22Rv1 (cell line): ENCODE measurements at regions not wholly inside any gene's neighbourhood (a gene's known extent, or its start where the extent isn't known, plus 50 kb on each side); places are given as distances from the start of the nearest gene placed in this dataset.
"Not testable (repeated sequence)": the region's sequence is repeated elsewhere in the genome, so short reads cannot be mapped to it uniquely, and the experiment has no call there.

Source experiments
- H3K27ac ChIP-seq: fragments of 450-650 bp; 2 replicates; pipeline ENCODE4 v1.5.1; 2017
- CTCF ChIP-seq: fragments of 450-650 bp; IDR thresholded peaks from 2 replicates; pipeline ENCODE4 v1.5.1; 2017; ENCODE audit warnings: mild to moderate bottlenecking
- ZFX ChIP-seq: fragments of 450-650 bp; IDR thresholded peaks from 2 replicates; pipeline ENCODE4 v1.6.1; 2017; ENCODE audit warnings: antibody characterized with exemption, borderline replicate concordance

- H3K27ac ChIP-seq = not testable (repeated sequence)
Measured at GRCh38 chr2:85969367-85969766, 80.6 kb upstream of the ST3GAL5 start.

DNA sequence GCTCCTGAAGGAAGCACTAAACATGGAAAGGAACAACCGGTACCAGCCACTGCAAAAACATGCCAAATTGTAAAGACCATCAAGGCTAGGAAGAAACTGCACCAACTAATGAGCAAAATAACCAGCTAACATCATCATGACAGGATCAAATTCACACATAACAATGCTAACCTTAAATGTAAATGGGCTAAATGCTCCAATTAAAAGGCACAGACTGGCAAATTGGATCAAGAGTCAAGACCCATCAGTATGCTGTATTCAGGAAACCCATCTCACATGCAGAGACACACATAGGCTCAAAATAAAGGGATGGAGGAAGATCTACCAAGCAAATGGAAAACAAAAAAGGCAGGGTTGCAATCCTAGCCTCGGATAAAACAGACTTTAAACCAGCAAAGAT lies 77.0 kb upstream of the ST3GAL5 start:
- H3K27ac ChIP-seq = not testable (repeated sequence)

DNA sequence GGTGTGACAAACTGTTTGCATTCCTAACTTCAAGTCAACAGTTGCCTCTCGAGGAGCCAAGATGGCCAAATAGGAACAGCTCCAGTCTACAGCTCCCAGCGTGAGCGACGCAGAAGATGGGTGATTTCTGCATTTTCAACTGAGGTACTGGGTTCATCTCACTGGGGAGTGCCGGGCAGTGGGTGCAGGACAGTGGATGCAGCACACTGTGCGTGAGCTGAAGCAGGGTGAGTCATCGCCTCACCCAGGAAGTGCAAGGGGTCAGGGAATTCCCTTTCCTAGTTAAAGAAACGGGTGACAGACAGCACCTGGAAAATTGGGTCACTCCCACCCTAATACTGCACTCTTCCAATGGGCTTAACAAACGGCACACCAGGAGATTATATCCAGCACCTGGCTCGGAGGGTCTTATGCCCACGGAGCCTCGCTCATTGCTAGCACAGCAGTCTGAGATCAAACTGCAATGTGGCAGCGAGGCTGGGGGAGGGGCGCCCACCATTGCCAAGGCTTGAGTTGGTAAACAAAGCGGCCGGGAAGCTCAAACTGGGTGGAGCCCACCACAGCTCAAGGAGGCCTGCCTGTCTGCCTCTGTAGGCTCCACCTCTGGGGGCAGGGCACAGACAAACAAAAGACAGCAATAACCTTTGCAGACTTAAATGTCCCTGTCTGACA lies 75.1 kb upstream of the ST3GAL5 start:
- H3K27ac ChIP-seq = not testable (repeated sequence)

- H3K27ac ChIP-seq = no peak overlapping the region
- TF ChIP-seq ZFX = no peak
- no peak for TF ChIP-seq CTCF
Measured at GRCh38 chr2:85963068-85963467, 74.3 kb upstream of the ST3GAL5 start.

- no peak overlapping the region for H3K27ac ChIP-seq
- TF ChIP-seq ZFX (no peak), CTCF (no peak)
Measured at GRCh38 chr2:85961754-85962153, 73.0 kb upstream of the ST3GAL5 start.

DNA sequence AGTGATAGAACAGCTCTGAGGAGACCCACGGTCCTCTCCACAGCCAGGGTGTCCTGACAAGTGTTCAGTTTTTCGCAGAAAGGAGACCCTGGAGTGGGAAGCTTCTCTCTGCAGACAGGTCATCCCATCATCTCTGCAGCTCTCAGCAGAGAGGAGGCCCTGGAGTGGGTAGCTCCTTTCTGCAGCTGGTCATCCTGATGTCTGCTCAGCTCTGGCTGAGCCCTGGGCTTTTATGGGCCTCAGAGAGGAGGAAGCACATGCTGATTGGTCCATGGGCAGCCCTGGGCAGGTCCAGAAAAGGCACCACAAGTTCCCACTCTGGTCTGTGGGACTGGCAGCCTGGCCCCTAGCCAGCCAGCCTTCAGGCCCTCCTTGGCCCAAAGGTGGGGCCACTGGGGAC lies 72.3 kb upstream of the ST3GAL5 start:
- no peak overlapping the region for H3K27ac ChIP-seq
- TF ChIP-seq ZFX (no peak), CTCF (no peak)

- H3K27ac ChIP-seq = no peak overlapping the region
- no peak for TF ChIP-seq CTCF
- TF ChIP-seq ZFX = no peak
Measured at GRCh38 chr2:85959826-85960225, 71.0 kb upstream of the ST3GAL5 start.

DNA sequence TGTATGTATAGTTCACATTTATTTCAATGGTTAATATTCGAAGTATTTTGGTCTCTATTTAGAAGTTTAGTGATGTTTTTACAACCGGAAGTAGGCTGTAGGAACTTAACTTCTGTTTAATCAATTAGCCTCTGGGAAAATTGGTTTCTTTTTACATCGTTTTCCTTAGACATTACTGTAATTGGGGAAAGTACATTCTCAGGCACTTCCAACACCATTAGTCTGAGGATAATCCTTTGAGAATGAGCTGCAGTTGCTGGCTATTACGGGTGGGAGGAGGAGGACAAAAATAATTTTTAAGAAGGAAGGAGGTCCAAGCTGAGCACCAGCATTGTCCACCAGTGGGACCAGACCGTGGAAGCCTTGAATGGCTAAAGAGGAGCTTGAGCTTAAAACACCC lies 70.4 kb upstream of the ST3GAL5 start:
- no peak overlapping the region for H3K27ac ChIP-seq
- TF ChIP-seq ZFX (no peak), CTCF (no peak)

GRCh38 chr2:85958731-85959130 lies 69.9 kb upstream of the ST3GAL5 start:
- TF ChIP-seq ZFX = no peak
- no peak for TF ChIP-seq CTCF
- H3K27ac ChIP-seq = no peak overlapping the region
